Stomach smooth muscle (tissue), 2 donors: ENCODE measurements at regions not wholly inside any gene's neighbourhood (a gene's known extent, or its start where the extent isn't known, plus 50 kb on each side); places are given as distances from the start of the nearest gene placed in this dataset.

Source experiments
- H3K27ac ChIP-seq: one replicate; pipeline ENCODE4 v1.7.0; 2013; ENCODE audit warnings: mild to moderate bottlenecking, low read length, inconsistent platforms
- H3K27me3 ChIP-seq, 2 donors: one replicate each; pipeline ENCODE4 v1.7.0; 2013; ENCODE audit warnings: low read length in 2 of 2; ENCODE audit not compliant: insufficient read depth in 2 of 2, control insufficient read depth in 1 of 2
- H3K36me3 ChIP-seq, 2 donors: one replicate each; pipeline ENCODE4 v1.7.0; 2013; ENCODE audit warnings: low read length in 2 of 2; ENCODE audit not compliant: control insufficient read depth in 2 of 2, insufficient read depth in 2 of 2
- H3K4me1 ChIP-seq: one replicate; pipeline ENCODE4 v1.7.0; 2013; ENCODE audit warnings: low read length; ENCODE audit not compliant: control insufficient read depth, insufficient read depth
- H3K4me3 ChIP-seq, 2 donors: one replicate each; pipeline ENCODE4 v1.7.0; 2013; ENCODE audit warnings: low read length in 2 of 2
- H3K9ac ChIP-seq, 2 donors: one replicate each; pipeline ENCODE4 v1.7.0; 2013; ENCODE audit warnings: low read length in 2 of 2, mild to moderate bottlenecking in 1 of 2
- H3K9me3 ChIP-seq, 2 donors: one replicate each; pipeline ENCODE4 v1.7.0; 2013; ENCODE audit warnings: low read length in 2 of 2; ENCODE audit not compliant: control insufficient read depth in 2 of 2
- donor health status: healthy.
- donor health status: Pancreatic carcinoma.

DNA sequence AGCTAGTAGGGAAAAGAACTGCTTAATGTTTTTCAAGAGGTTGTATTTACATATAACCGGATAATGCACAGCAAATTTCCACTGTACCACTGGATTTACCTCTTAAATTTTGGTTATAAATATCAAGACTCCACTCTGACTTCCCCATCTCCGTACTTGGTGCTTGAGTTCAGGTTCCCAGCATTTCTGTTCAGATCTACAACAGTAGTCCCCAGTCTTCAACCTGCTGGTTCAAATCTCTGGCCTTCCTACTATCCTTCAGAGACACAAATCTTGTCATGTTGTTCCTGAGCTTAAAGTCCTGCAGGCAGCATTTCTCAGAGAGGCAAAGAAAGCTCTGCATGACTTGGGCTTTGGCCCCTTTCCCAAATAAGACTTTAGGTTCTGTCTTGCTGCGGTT, 392.6 kb upstream of the ATP5MC3 start:
- Histone ChIP-seq H3K4me3 (no peak overlapping the region), H3K4me1 (no peaks in the 10 kb centered on the region), H3K36me3 (no peaks in the 10 kb centered on the region), H3K9ac (no peak overlapping the region), H3K27me3 (no peaks in the 10 kb centered on the region), H3K27ac (no peak overlapping the region), H3K9me3 (no peaks in the 10 kb centered on the region)

DNA sequence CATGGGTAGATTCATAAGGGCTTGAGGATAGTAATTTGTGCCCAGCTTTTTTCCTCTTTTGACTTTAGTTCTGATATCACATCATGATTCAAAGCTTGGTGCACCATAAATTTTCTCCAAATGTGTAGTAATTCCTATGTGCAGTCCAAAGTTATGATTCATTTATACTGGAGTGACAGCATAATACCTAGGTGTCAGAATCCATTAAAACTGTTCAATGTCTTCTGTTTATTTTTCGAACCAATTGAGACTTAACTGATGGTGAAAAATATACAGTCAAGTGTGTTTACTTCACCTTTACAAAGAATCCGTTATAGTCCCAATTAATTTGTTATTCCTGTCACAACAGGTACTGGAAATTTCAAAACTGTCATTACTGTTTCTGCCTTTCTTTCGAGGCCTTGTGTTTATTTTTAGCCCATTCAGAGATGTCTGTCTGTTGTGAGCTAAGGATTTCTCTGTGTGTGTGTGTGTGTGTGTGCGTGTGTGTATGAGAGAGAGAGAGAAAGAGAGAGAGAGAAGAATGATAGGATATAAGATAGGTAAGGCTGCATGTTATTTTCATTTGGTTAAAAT, 389.7 kb upstream of the ATP5MC3 start:
- Histone ChIP-seq H3K4me1 (no peaks in the 10 kb centered on the region), H3K9me3 (no peaks in the 10 kb centered on the region), H3K9ac (no peak overlapping the region), H3K27ac (no peak overlapping the region), H3K4me3 (no peak overlapping the region), H3K36me3 (no peaks in the 10 kb centered on the region), H3K27me3 (no peaks in the 10 kb centered on the region)

DNA sequence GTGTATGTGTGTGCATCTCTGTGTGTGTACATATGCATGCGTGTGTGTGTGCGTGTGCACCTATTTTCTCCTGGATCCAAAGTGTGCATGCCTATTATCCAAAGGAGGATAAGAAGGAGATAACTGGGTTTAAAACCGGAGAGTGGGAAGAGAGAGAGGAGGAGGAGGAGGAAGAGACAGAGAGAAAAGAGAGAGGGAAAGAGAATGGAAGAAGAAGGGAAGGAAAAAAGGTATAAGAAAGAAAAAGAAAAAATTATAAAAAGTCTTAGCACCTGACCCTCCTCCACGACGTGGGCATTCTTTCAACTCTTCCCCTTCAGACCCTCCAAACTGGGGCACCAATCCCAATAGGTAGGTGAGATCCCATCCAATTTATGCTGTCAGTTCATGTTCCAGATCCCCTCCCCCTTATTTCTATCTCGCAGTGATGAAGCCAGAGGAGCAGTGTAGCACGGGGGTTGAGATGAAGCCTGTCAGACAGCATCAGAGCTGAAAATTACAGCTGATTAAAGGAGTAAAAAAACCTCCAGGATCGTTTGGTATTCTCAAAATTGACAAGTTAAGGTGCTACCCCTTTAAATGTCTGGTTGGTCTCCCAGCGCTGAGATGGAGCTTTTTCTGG, 386.7 kb upstream of the ATP5MC3 start:
- Histone ChIP-seq H3K4me1 (no peaks in the 10 kb centered on the region), H3K9me3 (no peaks in the 10 kb centered on the region), H3K27ac (no peak overlapping the region), H3K9ac (no peak overlapping the region), H3K27me3 (no peaks in the 10 kb centered on the region), H3K36me3 (no peaks in the 10 kb centered on the region), H3K4me3 (no peak overlapping the region)

DNA sequence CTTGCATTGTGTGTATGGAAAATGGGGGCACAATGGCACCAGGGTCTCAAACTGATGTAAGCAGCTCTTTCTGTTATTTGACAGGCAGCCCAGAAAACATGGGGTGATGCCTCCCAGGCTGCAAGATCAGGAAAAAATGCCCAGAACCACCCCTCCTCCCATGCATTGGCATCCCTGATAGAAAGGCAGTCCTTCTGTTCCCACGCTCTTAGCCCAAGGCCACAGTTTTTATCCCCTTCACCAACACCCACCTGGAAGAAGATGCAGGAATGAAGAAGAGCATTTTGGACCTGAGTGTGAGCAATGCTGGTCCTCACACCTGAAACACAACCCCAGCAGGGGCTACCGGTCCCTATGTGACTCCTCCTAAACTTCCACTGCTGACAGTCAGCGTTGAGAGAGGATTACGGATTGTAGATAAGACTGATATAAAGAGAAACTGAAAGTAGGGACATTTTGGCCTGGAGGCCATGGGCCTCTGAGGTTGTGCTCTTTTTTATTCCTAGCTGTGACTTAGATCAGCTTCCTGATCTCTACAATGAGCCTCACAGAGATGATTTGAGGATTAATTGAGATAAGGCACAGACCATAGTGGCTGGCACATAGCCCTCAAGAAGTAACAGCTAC, 386.0 kb upstream of the ATP5MC3 start:
- no peak overlapping the region for H3K9ac ChIP-seq
- no peaks in the 10 kb centered on the region for H3K4me1 ChIP-seq
- H3K27me3 ChIP-seq = no peaks in the 10 kb centered on the region
- H3K4me3 ChIP-seq = no peak overlapping the region
- H3K9me3 ChIP-seq = no peaks in the 10 kb centered on the region
- H3K36me3 ChIP-seq = no peaks in the 10 kb centered on the region
- H3K27ac ChIP-seq = no peak overlapping the region

GRCh38 chr2:175560521-175561169, 379.1 kb upstream of the ATP5MC3 start:
- no peaks in the 10 kb centered on the region for H3K4me1 ChIP-seq
- no peaks in the 10 kb centered on the region for H3K36me3 ChIP-seq
- no peaks in the 10 kb centered on the region for H3K9me3 ChIP-seq
- no peak overlapping the region for H3K27ac ChIP-seq
- H3K27me3 ChIP-seq = peaks cover 0 to 5% of the 10 kb centered on the region in 2 donors
- no peak overlapping the region for H3K9ac ChIP-seq
- no peak overlapping the region for H3K4me3 ChIP-seq

DNA sequence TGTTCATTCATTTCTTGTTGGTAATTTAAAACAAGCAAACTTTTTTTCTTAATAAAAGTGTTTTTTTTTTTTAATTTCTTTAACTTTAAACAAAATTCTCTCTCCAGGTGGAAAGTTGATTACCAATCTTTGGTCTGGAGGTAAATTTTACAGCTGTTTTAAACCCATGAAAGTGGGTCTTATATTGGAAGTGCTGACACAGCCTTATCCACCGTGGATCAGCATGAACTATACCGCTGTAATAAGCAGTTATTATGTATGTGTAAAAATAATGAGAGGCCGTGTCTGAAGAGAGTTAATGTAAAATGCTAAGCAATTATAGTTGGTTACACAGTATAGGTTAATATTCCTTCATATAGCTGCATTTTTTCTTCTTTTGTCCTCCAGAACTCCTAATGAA, 378.1 kb upstream of the ATP5MC3 start:
- Histone ChIP-seq H3K9me3 (no peaks in the 10 kb centered on the region), H3K4me3 (no peak overlapping the region), H3K4me1 (no peaks in the 10 kb centered on the region), H3K36me3 (no peaks in the 10 kb centered on the region), H3K27ac (no peak overlapping the region), H3K9ac (no peak overlapping the region), H3K27me3 (peaks cover 0 to 5% of the 10 kb centered on the region in 2 donors)

DNA sequence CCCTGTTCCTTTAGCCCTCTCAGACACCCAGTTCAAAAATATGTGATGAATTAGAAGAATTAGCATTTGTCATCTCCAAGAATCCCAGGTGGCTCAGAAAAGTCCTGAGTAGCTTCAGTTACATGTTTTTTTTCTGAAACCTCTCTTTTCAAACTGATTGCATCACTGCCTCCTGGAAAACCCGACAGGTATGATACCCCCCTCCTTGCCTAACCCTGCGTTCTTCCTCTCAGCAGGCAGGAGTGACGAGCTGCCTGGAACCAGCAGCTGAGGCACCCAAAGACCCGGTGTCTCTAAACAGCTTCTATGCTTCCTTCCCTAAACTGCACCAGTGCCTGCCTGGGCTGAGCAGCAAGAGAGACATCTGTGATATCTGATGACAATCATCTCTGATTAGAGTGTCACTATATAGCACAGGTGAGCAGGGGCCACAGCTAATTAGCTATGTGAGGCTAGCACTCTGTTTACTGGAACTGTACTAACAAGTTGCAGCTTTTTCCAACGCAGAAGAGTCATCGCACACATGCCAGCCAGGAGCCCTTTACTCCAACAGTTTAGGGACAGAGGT, 376.4 kb upstream of the ATP5MC3 start:
- H3K9ac ChIP-seq = no peak overlapping the region
- no peaks in the 10 kb centered on the region for H3K4me1 ChIP-seq
- H3K36me3 ChIP-seq = no peaks in the 10 kb centered on the region
- H3K4me3 ChIP-seq = no peak overlapping the region
- H3K27me3 ChIP-seq = peaks cover 0 to 5% of the 10 kb centered on the region in 2 donors
- H3K9me3 ChIP-seq = no peaks in the 10 kb centered on the region
- H3K27ac ChIP-seq = no peak overlapping the region

GRCh38 chr2:175553910-175554309, 372.4 kb upstream of the ATP5MC3 start:
- Histone ChIP-seq H3K9ac (no peak overlapping the region), H3K4me1 (no peaks in the 10 kb centered on the region), H3K4me3 (no peak overlapping the region), H3K9me3 (no peaks in the 10 kb centered on the region), H3K27ac (no peak overlapping the region), H3K27me3 (peaks cover 0 to 5% of the 10 kb centered on the region in 2 donors), H3K36me3 (no peaks in the 10 kb centered on the region)

DNA sequence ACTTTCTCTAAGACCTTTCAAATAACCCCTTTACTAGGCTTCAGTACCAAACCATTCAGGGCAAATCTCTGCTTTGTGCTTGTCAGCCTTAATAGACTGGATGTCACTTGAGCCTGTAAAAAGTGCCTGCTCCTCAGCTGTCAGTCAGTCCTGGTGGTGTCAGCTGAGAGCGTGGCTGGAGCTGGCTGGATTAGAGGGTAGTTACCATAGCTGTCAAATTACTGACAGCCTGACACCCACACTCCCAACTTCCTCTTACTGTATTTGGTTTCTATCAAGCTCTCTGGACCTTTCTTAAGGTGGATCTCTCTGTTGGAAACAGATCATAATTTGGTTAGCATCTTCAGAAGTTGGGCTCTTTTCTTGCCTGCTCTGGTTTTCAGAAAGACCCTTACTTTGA, 371.4 kb upstream of the ATP5MC3 start:
- H3K27ac ChIP-seq = no peak overlapping the region

GRCh38 chr2:175540421-175540820, 358.9 kb upstream of the ATP5MC3 start:
- Histone ChIP-seq H3K36me3 (no peaks in the 10 kb centered on the region), H3K27ac (no peak overlapping the region), H3K27me3 (peaks cover 0 to 4% of the 10 kb centered on the region in 2 donors), H3K4me3 (no peak overlapping the region), H3K4me1 (no peaks in the 10 kb centered on the region), H3K9ac (no peak overlapping the region), H3K9me3 (no peaks in the 10 kb centered on the region)

More for the DNA sequence above, 371.4 kb upstream of the ATP5MC3 start:
- peaks cover 0 to 3% of the 10 kb centered on the region in 2 donors for H3K27me3 ChIP-seq
- no peak overlapping the region for H3K4me3 ChIP-seq
- H3K9ac ChIP-seq = no peak overlapping the region
- H3K4me1 ChIP-seq = no peaks in the 10 kb centered on the region
- no peaks in the 10 kb centered on the region for H3K9me3 ChIP-seq
- H3K36me3 ChIP-seq = no peaks in the 10 kb centered on the region
